ENCODE measurements at regions not wholly inside any gene's neighbourhood (a gene's known extent, or its start where the extent isn't known, plus 50 kb on each side); places are given as distances from the start of the nearest gene placed in this dataset.

- TF ChIP-seq EZH2 (IDR thresholded peaks at IDR 0.05; ENCODE audit: low read length) (no peak), CTCF (optimal IDR thresholded peaks at IDR 0.05 in 1 of 3, IDR thresholded peaks at IDR 0.05 in 1 of 3, conservative IDR thresholded peaks at IDR 0.05 in 1 of 3; ENCODE audit: extremely low read depth in 1 of 3, insufficient read depth in 2 of 3, low read length in 3 of 3) (no peak)
Observed at GRCh38 chr12:104855599-104855998, 102.5 kb downstream of the SLC41A2 start.

All from keratinocyte (primary cell).